GM18951 (cell line): ENCODE measurements at regions not wholly inside any gene's neighbourhood (a gene's known extent, or its start where the extent isn't known, plus 50 kb on each side); places are given as distances from the start of the nearest gene placed in this dataset.
"Not testable (repeated sequence)": the region's sequence is repeated elsewhere in the genome, so short reads cannot be mapped to it uniquely, and the experiment has no call there.

Experiments used
- POLR2A ChIP-seq: IDR thresholded peaks from 4 replicates; pipeline ENCODE4 v1.6.1; 2011; ENCODE audit warnings: mild to moderate bottlenecking; ENCODE audit not compliant: insufficient read length, insufficient read depth; ENCODE audit errors: extremely low read depth
- in situ Hi-C: fragments of 300-500 bp; cut with MboI; formaldehyde crosslinking; loops from one replicate; pipeline ENCODE4 v1.12.0; 2022; ENCODE audit warnings: low sequenced_read_pairs, mixed read lengths, inconsistent platforms; ENCODE audit not compliant: unreplicated experiment

DNA sequence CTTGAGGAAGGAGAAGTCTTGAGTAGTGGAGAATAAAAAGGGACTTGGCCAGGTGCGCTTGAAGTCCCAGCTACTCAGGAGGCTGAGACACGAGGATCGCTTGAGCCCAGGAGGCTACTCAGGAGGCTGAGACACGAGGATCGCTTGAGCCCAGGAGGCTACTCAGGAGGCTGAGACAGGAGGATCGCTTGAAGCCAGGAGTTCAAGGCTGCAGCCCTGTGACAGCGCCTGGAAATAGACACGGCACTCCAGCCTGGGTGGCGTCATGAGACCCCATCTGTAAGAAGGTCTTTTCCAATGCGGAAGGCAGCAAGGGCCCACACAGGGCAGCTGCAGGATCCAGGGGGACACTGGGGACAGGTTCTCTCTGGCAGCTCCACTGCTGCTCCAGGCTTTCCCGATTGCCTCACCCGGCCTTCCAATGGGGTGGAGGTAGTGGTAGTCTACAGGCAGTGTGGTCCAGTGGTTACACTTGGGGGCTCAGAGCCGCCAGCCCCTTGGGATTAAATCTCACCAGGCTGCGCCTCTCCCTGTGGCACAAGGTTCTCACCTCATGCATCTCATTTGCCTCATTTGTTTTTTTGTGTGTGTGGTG lies 143.4 kb downstream of the SEC14L1 start:
- no peak for TF ChIP-seq POLR2A
- in situ Hi-C loops, result no loop called here

DNA sequence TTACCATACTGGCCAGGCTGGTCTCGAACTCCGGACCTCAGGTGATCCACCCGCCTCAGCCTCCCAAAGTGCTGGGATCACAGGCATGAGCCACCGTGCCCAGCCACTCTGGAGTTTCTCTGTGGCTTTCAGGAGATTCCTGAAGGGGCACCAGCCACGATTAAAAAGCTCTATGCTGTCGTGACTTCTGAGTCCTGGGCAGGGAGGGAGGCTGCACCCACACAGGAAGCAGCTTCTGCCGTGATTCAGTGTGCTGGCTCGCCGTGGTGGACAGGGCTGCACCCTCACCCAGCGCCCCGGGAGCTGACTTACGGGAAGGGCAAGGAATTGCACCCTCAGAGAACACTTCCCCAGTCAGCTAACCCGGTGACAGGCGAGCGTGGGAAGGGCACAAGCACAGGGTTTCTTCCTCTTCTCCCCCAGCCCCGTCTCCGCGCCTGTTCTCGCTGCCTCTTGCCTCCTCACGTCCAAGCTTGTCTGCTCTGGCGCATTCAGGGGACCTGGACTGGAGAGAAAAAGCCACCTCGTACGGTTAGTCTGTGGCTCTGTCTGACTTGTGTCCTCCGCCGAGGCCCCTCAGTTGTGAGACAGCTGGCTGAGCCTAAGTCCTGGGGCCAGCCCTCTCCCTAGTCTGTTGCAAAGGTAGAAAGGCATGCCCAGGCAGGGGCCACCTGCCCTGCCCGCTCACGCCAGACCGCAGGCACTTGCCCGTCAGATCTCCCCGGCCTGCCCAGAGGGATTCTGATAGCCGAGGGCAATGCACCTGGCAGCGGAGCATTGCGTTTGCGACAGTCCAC lies 145.0 kb downstream of the SEC14L1 start:
- in situ Hi-C loops, result no loop called here
- no peak for TF ChIP-seq POLR2A

DNA sequence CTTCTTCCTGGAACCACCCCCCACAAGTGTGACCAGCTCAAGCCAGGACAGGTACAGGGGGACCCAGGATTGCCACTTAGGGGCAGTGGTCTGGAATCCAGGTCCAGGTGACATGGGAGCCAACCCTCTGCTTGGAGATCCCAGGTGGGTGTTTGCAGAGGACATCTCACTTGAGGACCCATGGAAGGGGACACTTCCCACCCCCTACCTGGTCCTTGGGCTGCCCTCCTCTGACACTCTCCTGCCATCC lies 145.5 kb downstream of the SEC14L1 start:
- no peak for TF ChIP-seq POLR2A
- in situ Hi-C loops, result no loop called here

DNA sequence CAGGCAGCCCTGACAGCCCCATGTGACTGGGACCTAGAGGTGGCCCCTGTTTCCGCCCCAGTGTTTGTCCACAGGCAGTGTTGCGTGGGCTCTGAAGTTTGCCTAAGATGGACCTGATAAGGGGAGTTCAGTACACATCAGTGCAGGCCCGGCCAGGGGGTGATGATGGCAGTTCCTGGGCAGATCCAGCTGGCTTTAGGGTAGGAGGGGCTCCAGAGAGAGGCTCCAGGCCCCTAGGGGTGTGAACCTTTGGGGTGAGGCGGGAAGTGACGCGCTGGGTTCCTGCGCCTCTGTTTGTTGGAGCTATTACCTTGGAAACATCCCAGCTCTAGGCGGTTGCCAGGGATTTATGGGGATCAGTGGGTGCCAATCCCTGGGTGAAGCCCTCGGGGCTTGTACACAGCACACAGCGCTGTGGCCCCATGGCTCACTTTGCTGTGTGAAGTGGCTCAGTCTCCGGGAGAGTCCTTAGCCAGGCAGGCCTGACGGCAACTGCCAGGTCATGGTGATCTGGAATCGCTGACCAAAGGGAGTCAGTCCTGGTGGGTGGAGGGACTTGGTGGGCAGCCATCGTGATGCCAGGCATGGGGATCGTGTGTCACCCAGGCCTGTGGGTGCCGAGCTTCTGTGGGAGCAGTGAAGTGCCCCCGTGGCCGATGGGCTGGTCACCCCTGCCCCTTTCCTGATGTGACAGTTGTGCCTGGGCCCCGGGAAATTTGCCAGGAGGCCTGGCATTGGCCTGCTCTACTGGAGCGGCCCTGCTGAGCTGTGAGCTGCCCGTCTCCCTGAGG lies 146.1 kb downstream of the SEC14L1 start:
- in situ Hi-C loops, result no loop called here
- TF ChIP-seq POLR2A, result no peak

DNA sequence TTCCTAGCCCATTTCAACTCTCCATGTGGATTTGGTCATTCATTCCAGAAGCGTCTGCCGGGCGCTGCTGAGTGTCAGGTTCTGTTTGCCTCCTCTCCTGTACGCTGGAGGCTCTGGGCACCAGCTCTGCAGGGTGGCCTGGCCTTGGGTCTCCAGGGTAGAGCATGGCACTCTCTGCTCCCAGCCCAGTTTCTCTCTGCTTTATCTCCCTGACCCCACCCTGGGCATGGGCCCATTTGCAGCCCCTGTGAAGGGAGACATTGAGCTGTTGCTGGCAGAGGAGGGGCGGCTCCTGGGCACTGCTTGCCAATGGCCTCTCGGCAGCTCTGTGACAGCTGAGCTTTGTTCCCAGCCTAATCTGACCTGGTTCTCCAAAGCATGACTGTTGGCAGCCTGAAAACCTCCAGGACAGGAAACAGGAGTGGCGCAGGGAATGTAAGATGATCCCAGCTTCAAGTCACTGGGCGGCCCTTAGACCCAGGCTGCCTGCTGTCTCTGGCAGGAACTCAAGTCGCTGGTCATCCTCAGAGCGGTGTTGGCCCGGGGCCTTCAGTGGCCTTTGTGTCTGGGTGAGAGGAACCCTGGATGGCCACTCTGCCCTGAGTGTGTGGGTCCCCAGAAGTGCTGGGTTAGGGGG lies 146.8 kb downstream of the SEC14L1 start:
- in situ Hi-C loops, result no loop called here
- no peak for TF ChIP-seq POLR2A

DNA sequence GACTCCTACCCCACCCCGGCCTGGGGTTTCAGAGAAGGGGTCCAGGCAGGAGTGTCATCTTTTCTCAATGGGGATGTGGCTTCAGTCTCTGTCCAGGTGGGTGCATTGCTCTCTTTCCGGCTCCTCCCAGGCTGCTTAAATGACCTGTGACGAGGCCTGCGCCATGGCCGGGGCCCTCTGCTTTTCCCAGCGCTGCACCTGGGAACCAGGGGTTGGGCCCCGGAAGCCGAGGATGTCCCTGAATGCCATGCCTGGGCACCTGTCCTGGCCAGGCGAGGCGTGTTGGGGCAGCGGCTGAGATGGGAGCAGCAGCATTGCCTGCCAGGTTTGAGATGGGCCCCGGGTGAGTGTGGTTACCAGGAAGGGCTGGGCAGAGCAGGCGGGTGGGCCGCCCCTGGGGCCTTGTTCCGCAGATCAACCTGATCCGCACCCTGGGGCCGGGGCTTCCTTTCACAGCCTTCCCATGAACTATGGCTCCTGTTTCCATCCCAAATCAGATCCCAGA lies 147.4 kb downstream of the SEC14L1 start:
- in situ Hi-C loops, result no loop called here
- TF ChIP-seq POLR2A, result no peak

DNA sequence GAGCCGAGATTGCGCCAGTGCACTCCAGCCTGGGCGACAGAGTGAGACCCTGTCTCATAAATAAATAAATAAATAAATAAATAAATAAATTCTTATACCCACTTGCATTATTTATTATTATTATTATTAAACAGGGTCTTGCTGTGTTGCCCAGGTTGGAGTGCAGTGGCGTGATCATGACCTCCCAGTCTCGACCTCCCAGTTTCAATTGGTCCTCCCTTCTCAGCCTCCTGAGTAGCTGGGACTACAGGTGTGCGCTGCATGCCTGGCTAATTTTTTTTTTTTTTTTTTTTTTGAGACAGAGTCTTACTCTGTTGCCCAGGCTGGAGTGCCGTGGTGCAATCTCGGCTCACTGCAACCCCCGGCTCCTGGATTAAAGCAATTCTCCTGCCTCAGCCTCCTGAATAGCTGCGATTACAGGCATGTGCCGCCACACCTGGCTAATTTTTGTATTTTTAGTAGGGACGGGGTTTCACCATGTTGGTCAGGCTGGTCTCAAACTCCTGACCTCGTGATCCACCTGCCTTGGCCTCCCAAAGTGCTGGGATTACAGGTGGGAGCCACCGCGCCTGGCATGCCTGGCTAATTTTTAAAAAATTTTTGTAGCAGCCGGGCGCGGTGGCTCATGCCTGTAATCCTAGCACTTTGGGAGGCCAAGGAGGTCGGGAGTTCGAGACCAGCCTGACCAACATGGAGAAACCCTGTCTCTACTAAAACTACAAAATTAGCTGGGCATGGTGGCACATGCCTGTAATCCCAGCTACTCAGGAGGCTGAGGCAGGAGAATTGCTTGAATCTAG lies 150.2 kb downstream of the SEC14L1 start:
- in situ Hi-C loops, result not testable (repeated sequence)

DNA sequence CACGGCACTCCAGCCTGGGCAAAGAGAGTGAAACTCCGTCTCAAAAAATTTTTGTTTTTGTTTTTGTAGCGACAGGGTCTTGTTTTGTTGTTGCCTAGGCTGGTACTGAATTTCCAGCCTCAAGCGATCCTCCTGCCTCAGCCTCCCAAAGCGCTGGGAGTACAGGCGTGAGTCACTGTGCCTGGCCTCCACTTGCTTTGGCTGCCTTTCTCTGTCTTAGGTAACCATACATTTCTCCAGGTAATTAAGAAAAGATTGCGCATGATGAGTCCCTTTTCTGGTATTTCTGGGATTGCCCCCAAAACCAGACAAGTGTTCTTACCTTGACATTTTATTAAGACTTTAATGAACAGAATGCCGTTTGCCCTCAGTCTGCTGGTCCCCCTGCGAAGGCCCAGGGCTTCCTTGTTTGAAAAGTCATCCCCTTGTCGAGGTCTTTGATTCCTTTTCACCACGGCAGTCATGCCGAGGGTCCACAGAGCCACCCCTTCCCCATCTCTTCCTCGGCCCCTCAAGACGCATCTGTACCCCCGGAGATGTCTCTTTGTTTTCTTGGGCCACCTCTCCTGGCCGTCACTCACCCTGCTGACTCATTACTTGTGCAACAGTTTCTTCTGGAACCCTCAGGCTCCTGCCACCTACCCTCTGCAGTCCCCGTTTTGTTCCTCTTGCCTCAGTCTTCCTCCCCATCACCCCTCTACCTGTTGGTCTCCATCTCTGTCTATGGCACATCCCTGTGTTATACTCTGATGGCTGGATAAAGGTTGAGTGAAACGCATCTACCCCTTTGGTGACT lies 151.0 kb downstream of the SEC14L1 start:
- no peak for TF ChIP-seq POLR2A
- in situ Hi-C loops, result no loop called here

DNA sequence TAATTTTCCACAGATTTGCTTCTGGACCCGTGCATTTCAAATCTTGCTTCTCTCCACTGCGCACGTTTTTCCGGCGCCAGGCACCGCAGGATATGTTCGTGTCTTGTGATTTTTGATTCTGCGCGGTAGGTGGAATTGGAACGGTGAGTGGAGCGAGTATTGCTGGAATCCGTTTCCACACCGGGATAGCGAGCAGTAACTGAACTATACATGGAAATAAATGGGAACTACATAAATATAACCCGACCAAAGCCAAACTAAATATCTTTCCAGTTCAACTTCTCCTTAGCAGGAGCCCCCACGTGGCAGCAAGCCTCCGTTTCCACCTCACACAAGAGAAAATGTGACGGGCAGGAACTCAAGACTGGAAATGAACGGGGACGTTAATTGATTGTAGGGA lies 154.0 kb downstream of the SEC14L1 start:
- TF ChIP-seq POLR2A, result no peak
- in situ Hi-C loops, result no loop called here

DNA sequence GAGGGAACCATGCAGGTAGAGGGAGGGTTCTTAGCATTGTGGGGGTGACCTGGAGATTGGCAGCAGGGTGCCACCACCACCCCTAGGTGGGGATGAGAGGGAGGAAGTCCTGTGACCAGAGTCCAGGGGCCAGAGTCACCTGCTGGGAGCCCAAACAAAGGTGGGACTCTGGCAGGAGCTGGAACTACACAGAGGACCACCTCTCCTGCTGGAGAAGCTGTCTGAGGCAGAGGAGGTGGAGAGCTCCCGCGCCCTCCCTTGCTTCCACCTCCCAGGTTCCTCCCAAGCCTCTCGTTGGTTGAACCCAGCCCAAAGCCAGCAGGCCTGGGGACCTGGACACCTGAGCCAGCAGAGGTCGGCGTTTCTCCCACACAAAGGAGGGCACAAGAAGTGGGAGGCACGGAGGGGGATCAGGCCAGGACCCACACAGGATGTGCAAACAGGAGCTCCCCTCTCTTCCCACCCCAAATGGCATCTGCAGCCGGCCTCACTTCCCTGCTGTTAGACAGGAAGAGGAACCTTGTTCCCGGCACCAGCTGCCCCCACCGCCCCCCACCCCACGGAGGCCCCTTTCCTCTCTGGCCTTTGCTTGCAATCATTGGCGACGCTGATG lies 154.6 kb downstream of the SEC14L1 start:
- TF ChIP-seq POLR2A, result no peak
- in situ Hi-C loops, result no loop called here

DNA sequence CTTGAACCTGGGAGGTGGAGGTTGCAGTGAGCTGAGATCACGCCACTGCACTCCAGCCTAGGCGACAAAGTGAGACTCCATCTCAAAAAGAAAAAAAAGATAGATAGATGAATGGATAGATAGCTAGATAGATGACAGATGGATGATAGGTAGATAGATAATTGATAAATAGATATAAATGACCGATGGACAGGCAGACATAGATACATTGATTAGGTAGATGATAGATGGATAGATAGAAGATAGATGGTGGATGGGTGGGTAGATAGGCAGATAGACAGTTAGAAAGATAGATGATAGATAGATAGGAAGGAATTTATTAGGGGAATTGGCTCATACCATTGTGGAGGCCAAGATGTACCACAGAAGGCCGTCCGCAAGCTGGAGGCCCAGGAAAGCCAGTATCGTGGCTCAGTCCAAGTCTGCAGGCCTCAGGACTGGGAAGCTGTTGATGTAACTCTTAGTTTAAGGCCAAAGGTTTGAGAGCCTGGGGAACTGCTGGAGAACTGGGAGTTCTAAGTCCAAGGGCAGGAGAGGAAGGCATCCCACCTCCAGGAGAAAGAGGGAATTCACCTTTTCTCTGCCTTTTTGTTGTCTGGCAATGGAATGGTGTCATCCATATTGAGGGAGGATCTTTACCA lies 156.1 kb downstream of the SEC14L1 start:
- in situ Hi-C loops, result no loop called here
- TF ChIP-seq POLR2A, result no peak
